HG03520 (cell line): ENCODE measurements at regions not wholly inside any gene's neighbourhood (a gene's known extent, or its start where the extent isn't known, plus 50 kb on each side); places are given as distances from the start of the nearest gene placed in this dataset.

Source experiments
- ATAC-seq: cut with Tn5 transposase; IDR thresholded peaks from one replicate; pipeline ENCODE4 v1.9.1; 2021; ENCODE audit warnings: mild to moderate bottlenecking, moderate library complexity; ENCODE audit not compliant: unreplicated experiment

- no peak for ATAC-seq
These were observed 56.8 kb upstream of the PRDX6 start for GRCh38 chr1:173420330-173420806.

GRCh38 chr1:173421286-173421685, 55.8 kb upstream of the PRDX6 start:
- no peak for ATAC-seq

- ATAC-seq: no peak
These were observed 55.3 kb upstream of the PRDX6 start for GRCh38 chr1:173421789-173422188.

GRCh38 chr1:173422456-173422976, 54.6 kb upstream of the PRDX6 start:
- ATAC-seq: no peak

GRCh38 chr1:173423291-173423690, 53.8 kb upstream of the PRDX6 start:
- ATAC-seq: no peak

- no peak for ATAC-seq
These were observed 53.0 kb upstream of the PRDX6 start for GRCh38 chr1:173424143-173424542.

- ATAC-seq: no peak
These were observed 52.2 kb upstream of the PRDX6 start for GRCh38 chr1:173424782-173425407.

- no peak for ATAC-seq
These were observed 51.1 kb upstream of the PRDX6 start for GRCh38 chr1:173426057-173426456.

GRCh38 chr1:173427146-173428054, 49.7 kb upstream of the PRDX6 start:
- ATAC-seq: no peak
